ENCODE measurements at regions not wholly inside any gene's neighbourhood (a gene's known extent, or its start where the extent isn't known, plus 50 kb on each side); places are given as distances from the start of the nearest gene placed in this dataset.

- DNase-seq (ENCODE audit: low read depth): no peak
- H3K4me3 ChIP-seq (ENCODE audit: low read depth, low read length): no peak overlapping the region
- TF ChIP-seq POLR2A (IDR thresholded peaks at IDR 0.05; ENCODE audit: extremely low read depth, insufficient read length) (no peak), MYC (IDR thresholded peaks at IDR 0.05; ENCODE audit: low read depth, low read length) (no peak), CTCF (IDR thresholded peaks at IDR 0.05; ENCODE audit: low read depth, low read length) (no peak), MAX (IDR thresholded peaks at IDR 0.05; ENCODE audit: low read depth, low read length) (no peak)
These were observed 180.5 kb downstream of the OPA1 start for GRCh38 chr3:193773266-193774220.

- H3K4me3 ChIP-seq (ENCODE audit: low read depth, low read length): no peak overlapping the region
- no peak for DNase-seq (ENCODE audit: low read depth)
- TF ChIP-seq POLR2A (IDR thresholded peaks at IDR 0.05; ENCODE audit: extremely low read depth, insufficient read length) (no peak), MYC (IDR thresholded peaks at IDR 0.05; ENCODE audit: low read depth, low read length) (no peak), MAX (IDR thresholded peaks at IDR 0.05; ENCODE audit: low read depth, low read length) (no peak), CTCF (IDR thresholded peaks at IDR 0.05; ENCODE audit: low read depth, low read length) (no peak)
These were observed 181.4 kb downstream of the OPA1 start for GRCh38 chr3:193774272-193774915.

- H3K4me3 ChIP-seq (ENCODE audit: low read depth, low read length): no peak overlapping the region
- TF ChIP-seq MAX (IDR thresholded peaks at IDR 0.05; ENCODE audit: low read depth, low read length) (no peak), POLR2A (IDR thresholded peaks at IDR 0.05; ENCODE audit: extremely low read depth, insufficient read length) (no peak), MYC (IDR thresholded peaks at IDR 0.05; ENCODE audit: low read depth, low read length) (no peak), CTCF (IDR thresholded peaks at IDR 0.05; ENCODE audit: low read depth, low read length) (no peak)
- no peak for DNase-seq (ENCODE audit: low read depth)
These were observed 181.9 kb downstream of the OPA1 start for GRCh38 chr3:193774916-193775285.

- no peak overlapping the region for H3K4me3 ChIP-seq (ENCODE audit: low read depth, low read length)
- no peak for TF ChIP-seq MYC (IDR thresholded peaks at IDR 0.05; ENCODE audit: low read depth, low read length)
- TF ChIP-seq MAX (IDR thresholded peaks at IDR 0.05; ENCODE audit: low read depth, low read length): no peak
- no peak for TF ChIP-seq POLR2A (IDR thresholded peaks at IDR 0.05; ENCODE audit: extremely low read depth, insufficient read length)
- TF ChIP-seq CTCF (IDR thresholded peaks at IDR 0.05; ENCODE audit: low read depth, low read length): no peak
- no peak for DNase-seq (ENCODE audit: low read depth)
These were observed 182.5 kb downstream of the OPA1 start for GRCh38 chr3:193775421-193776077.

GRCh38 chr3:193776626-193777358 lies 183.8 kb downstream of the OPA1 start:
- no peak for DNase-seq (ENCODE audit: low read depth)
- TF ChIP-seq MAX (IDR thresholded peaks at IDR 0.05; ENCODE audit: low read depth, low read length) (no peak), POLR2A (IDR thresholded peaks at IDR 0.05; ENCODE audit: extremely low read depth, insufficient read length) (no peak), CTCF (IDR thresholded peaks at IDR 0.05; ENCODE audit: low read depth, low read length) (no peak), MYC (IDR thresholded peaks at IDR 0.05; ENCODE audit: low read depth, low read length) (no peak)
- H3K4me3 ChIP-seq (ENCODE audit: low read depth, low read length): no peak overlapping the region
